Mesenchymal stem cell (in vitro differentiated cells and primary cell): ENCODE measurements at regions not wholly inside any gene's neighbourhood (a gene's known extent, or its start where the extent isn't known, plus 50 kb on each side); places are given as distances from the start of the nearest gene placed in this dataset.
A peak's percentile ranks its signal among the peaks of the same experiment; 100 is the strongest.

Experiments used
- DNase-seq: peaks from one replicate; pipeline ENCODE4 v3.0.0-alpha.2; 2013
- H2AFZ ChIP-seq: one replicate; pipeline ENCODE4 v1.6.1; 2013; ENCODE audit warnings: low read depth, mild to moderate bottlenecking, control low read depth, inconsistent platforms, low read length, moderate library complexity
- H2AK5ac ChIP-seq: 2 replicates; pipeline ENCODE4 v1.6.1; 2013; ENCODE audit warnings: low read length, moderate library complexity, mild to moderate bottlenecking, inconsistent platforms; ENCODE audit not compliant: severe bottlenecking
- H2BK120ac ChIP-seq: one replicate; pipeline ENCODE4 v1.6.1; 2013; ENCODE audit warnings: low read depth, mild to moderate bottlenecking, inconsistent platforms, low read length, moderate library complexity
- H2BK12ac ChIP-seq, 2 experiments: one replicate each; pipeline ENCODE4 v1.6.1; 2013; ENCODE audit warnings: inconsistent platforms in 2 of 2, low read length in 2 of 2, mild to moderate bottlenecking in 2 of 2, moderate library complexity in 2 of 2, control low read depth in 1 of 2
- H2BK15ac ChIP-seq: one replicate; pipeline ENCODE4 v1.6.1; 2013; ENCODE audit warnings: mild to moderate bottlenecking, low read depth, inconsistent platforms; ENCODE audit not compliant: poor library complexity, severe bottlenecking
- H2BK5ac ChIP-seq: 2 replicates; pipeline ENCODE4 v1.6.1; 2013; ENCODE audit warnings: low read depth, mild to moderate bottlenecking, low read length, control low read depth, inconsistent platforms; ENCODE audit not compliant: poor library complexity, severe bottlenecking
- H3K14ac ChIP-seq, 2 experiments: one replicate each; pipeline ENCODE4 v1.6.1; 2013; ENCODE audit warnings: inconsistent platforms in 2 of 2, low read length in 2 of 2, control low read depth in 1 of 2, mild to moderate bottlenecking in 1 of 2, moderate library complexity in 1 of 2
- H3K18ac ChIP-seq, 2 experiments: one replicate each; pipeline ENCODE4 v1.6.1; 2013; ENCODE audit warnings: inconsistent platforms in 2 of 2, low read length in 2 of 2, control low read depth in 1 of 2, low read depth in 1 of 2, mild to moderate bottlenecking in 1 of 2
- H3K23ac ChIP-seq, 2 experiments: one replicate each; pipeline ENCODE4 v1.6.1; 2013; ENCODE audit warnings: inconsistent platforms in 2 of 2, low read length in 2 of 2, mild to moderate bottlenecking in 2 of 2, moderate library complexity in 2 of 2, control low read depth in 1 of 2
- H3K27ac ChIP-seq: 2 replicates; pipeline ENCODE4 v1.5.1; 2013; ENCODE audit warnings: mild to moderate bottlenecking, moderate library complexity, low read length, control low read depth, inconsistent platforms; ENCODE audit not compliant: poor library complexity, severe bottlenecking
- H3K27me3 ChIP-seq, 2 experiments: 2 replicates each; pipeline versions ENCODE4 v1.6.1 to v1.7.0; 2013; ENCODE audit warnings: low read length in 2 of 2, mild to moderate bottlenecking in 2 of 2, moderate library complexity in 2 of 2, control low read depth in 1 of 2, inconsistent platforms in 1 of 2; ENCODE audit not compliant: control insufficient read depth in 1 of 2, insufficient read depth in 1 of 2
- H3K36me3 ChIP-seq, 2 experiments: 2 replicates each; pipeline versions ENCODE4 v1.6.1 to v1.7.0; 2013; ENCODE audit warnings: low read length in 2 of 2, control low read depth in 1 of 2, inconsistent platforms in 1 of 2, low read depth in 1 of 2, mild to moderate bottlenecking in 1 of 2; ENCODE audit not compliant: insufficient read depth in 2 of 2, control insufficient read depth in 1 of 2
- H3K4ac ChIP-seq, 2 experiments: one replicate each; pipeline ENCODE4 v1.6.1; 2013; ENCODE audit warnings: inconsistent platforms in 2 of 2, low read length in 2 of 2, mild to moderate bottlenecking in 2 of 2, moderate library complexity in 2 of 2, control low read depth in 1 of 2, low read depth in 1 of 2
- H3K4me1 ChIP-seq: 2 replicates; pipeline ENCODE4 v1.6.1; 2013; ENCODE audit warnings: low read depth, low read length, control low read depth; ENCODE audit not compliant: control insufficient read depth, insufficient read depth
- H3K4me2 ChIP-seq: 2 replicates; pipeline ENCODE4 v1.6.1; 2013; ENCODE audit warnings: low read length, mild to moderate bottlenecking, inconsistent platforms; ENCODE audit not compliant: poor library complexity, severe bottlenecking
- H3K4me3 ChIP-seq, 2 experiments: 2 replicates each; pipeline versions ENCODE4 v1.5.1 to v1.7.0; 2013; ENCODE audit warnings: low read length in 2 of 2, mild to moderate bottlenecking in 2 of 2, control low read depth in 1 of 2, low read depth in 1 of 2; ENCODE audit not compliant: insufficient read depth in 1 of 2
- H3K79me1 ChIP-seq: replicated peaks from 2 replicates; pipeline ENCODE4 v1.6.1; 2013; ENCODE audit warnings: mild to moderate bottlenecking, control low read depth, low read length, inconsistent platforms; ENCODE audit not compliant: poor library complexity, severe bottlenecking
- H3K9ac ChIP-seq: 2 replicates; pipeline ENCODE4 v1.7.0; 2013; ENCODE audit warnings: mild to moderate bottlenecking, low read length, moderate library complexity
- H3K9me3 ChIP-seq: 2 replicates; pipeline ENCODE4 v1.7.0; 2013; ENCODE audit warnings: mild to moderate bottlenecking, low read length; ENCODE audit not compliant: control insufficient read depth
- H4K8ac ChIP-seq: one replicate; pipeline ENCODE4 v1.6.1; 2013; ENCODE audit warnings: inconsistent platforms, mild to moderate bottlenecking, low read length, moderate library complexity
- H4K91ac ChIP-seq: one replicate; pipeline ENCODE4 v1.6.1; 2013; ENCODE audit warnings: mild to moderate bottlenecking, low read length, inconsistent platforms
- WGBS: methylation state at CpG from one replicate; pipeline ENCODE4 v1.1.7; 2013; ENCODE audit warnings: mixed read lengths; 5-methylcytosine and 5-hydroxymethylcytosine counted together

DNA sequence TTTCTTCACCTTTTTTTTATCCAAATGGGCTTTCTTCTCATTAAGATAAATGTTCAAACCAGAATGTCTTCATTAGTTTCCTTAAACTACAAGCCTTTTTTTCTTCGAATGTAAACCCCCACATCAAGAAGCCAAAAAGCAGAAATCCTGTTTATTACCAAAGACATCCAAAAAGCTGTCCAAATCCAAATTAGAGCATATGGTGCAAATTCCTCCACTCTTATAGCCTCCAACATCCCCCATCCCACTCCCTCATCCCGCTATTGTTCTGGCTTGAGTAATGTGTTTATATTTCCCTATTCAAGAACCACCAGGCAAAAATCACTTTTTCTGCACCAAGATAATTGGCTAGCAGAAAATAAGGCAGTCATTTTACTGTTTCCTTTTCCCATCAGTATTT, 315.1 kb upstream of the ADGRL3 start:
- Histone ChIP-seq H2BK120ac (no peak overlapping the region), H3K4ac (no peak overlapping the region), H3K4me2 (peak overlapping the region; percentile 49), H2AFZ (no peak overlapping the region), H2AK5ac (no peak overlapping the region), H4K91ac (no peak overlapping the region), H3K14ac (no peak overlapping the region), H3K18ac (no peak overlapping the region), H2BK12ac (no peak overlapping the region), H2BK15ac (no peak overlapping the region), H2BK5ac (no peak overlapping the region), H3K27me3 (no peaks in the 10 kb centered on the region), H3K4me1 (no peaks in the 10 kb centered on the region), H3K27ac (no peak overlapping the region), H4K8ac (no peak overlapping the region), H3K23ac (no peak overlapping the region), H3K9me3 (peaks cover 13% of the 10 kb centered on the region), H3K9ac (no peak overlapping the region), H3K4me3 (no peak overlapping the region), H3K79me1 (no peaks in the 10 kb centered on the region), H3K36me3 (no peaks in the 10 kb centered on the region)
- WGBS: 97% methylated on average over 2 of the region's 2 CpGs
- DNase-seq: no peak

- no peak overlapping the region for H2AFZ ChIP-seq
- 80% methylated on average over 2 of the region's 2 CpGs for WGBS
These were observed 309.4 kb upstream of the ADGRL3 start for GRCh38 chr4:60890743-60891142.

DNA sequence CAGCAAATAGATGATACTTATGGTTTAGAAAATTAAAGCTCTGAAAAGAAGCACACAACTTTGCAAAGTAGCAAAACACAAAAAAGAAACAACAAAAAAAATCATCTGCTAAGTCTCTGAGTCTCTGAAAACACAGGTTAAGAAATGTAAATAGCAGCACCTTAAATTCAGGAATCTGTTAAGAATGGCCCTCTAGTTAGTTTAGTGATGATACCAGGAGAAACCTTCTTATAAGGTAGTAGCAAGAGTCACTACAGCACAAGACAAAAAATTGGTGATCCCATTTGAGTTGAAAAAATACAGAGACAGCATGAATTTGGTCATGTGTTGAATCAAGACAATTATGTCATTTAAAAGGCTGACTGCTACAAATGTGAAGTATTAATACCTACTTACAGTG, 308.2 kb upstream of the ADGRL3 start:
- H3K9me3 ChIP-seq: peaks cover 11% of the 10 kb centered on the region
- no peaks in the 10 kb centered on the region for H3K36me3 ChIP-seq
- H2BK120ac ChIP-seq: no peak overlapping the region
- H3K18ac ChIP-seq: no peak overlapping the region
- H3K4me2 ChIP-seq: no peak overlapping the region
- no peak overlapping the region for H4K91ac ChIP-seq
- H3K4me1 ChIP-seq: no peaks in the 10 kb centered on the region
- no peak overlapping the region for H3K27ac ChIP-seq
- no peak overlapping the region for H3K14ac ChIP-seq
- no peaks in the 10 kb centered on the region for H3K79me1 ChIP-seq
- H3K27me3 ChIP-seq: no peaks in the 10 kb centered on the region
- no peak overlapping the region for H4K8ac ChIP-seq
- H3K23ac ChIP-seq: no peak overlapping the region
- H2AFZ ChIP-seq: no peak overlapping the region
- no peak for DNase-seq
- H2BK5ac ChIP-seq: no peak overlapping the region
- H2AK5ac ChIP-seq: no peak overlapping the region
- H2BK15ac ChIP-seq: no peak overlapping the region
- no peak overlapping the region for H3K9ac ChIP-seq
- H3K4me3 ChIP-seq: no peak overlapping the region
- H3K4ac ChIP-seq: no peak overlapping the region
- no peak overlapping the region for H2BK12ac ChIP-seq

More at GRCh38 chr4:60890743-60891142, 309.4 kb upstream of the ADGRL3 start:
- Histone ChIP-seq H2BK15ac (no peak overlapping the region), H4K8ac (no peak overlapping the region), H3K4me2 (no peak overlapping the region), H2BK120ac (no peak overlapping the region), H3K9me3 (peaks cover 11% of the 10 kb centered on the region), H2AK5ac (no peak overlapping the region), H2BK5ac (no peak overlapping the region), H2BK12ac (no peak overlapping the region), H3K36me3 (no peaks in the 10 kb centered on the region), H3K4me1 (no peaks in the 10 kb centered on the region), H4K91ac (no peak overlapping the region), H3K79me1 (no peaks in the 10 kb centered on the region), H3K4ac (no peak overlapping the region), H3K18ac (no peak overlapping the region), H3K9ac (no peak overlapping the region), H3K27ac (no peak overlapping the region), H3K14ac (no peak overlapping the region), H3K27me3 (no peaks in the 10 kb centered on the region), H3K23ac (no peak overlapping the region), H3K4me3 (no peak overlapping the region)
- DNase-seq: no peak

- H2BK120ac ChIP-seq: no peak overlapping the region
- no peaks in the 10 kb centered on the region for H3K36me3 ChIP-seq
- WGBS: 64% methylated on average over 2 of the region's 3 CpGs
These were observed 302.7 kb upstream of the ADGRL3 start for GRCh38 chr4:60897415-60897814.

More at GRCh38 chr4:60897415-60897814, 302.7 kb upstream of the ADGRL3 start:
- H3K27ac ChIP-seq: no peak overlapping the region
- no peak overlapping the region for H3K18ac ChIP-seq
- no peak overlapping the region for H2BK15ac ChIP-seq
- H3K79me1 ChIP-seq: no peaks in the 10 kb centered on the region
- no peak overlapping the region for H3K9ac ChIP-seq
- H3K4ac ChIP-seq: no peak overlapping the region
- H2AFZ ChIP-seq: no peak overlapping the region
- no peak overlapping the region for H3K4me3 ChIP-seq
- H4K8ac ChIP-seq: no peak overlapping the region
- H2BK12ac ChIP-seq: no peak overlapping the region
- no peak overlapping the region for H2AK5ac ChIP-seq
- H4K91ac ChIP-seq: no peak overlapping the region
- H3K4me1 ChIP-seq: no peaks in the 10 kb centered on the region
- no peak overlapping the region for H3K14ac ChIP-seq
- no peaks in the 10 kb centered on the region for H3K9me3 ChIP-seq
- H3K4me2 ChIP-seq: no peak overlapping the region
- H3K27me3 ChIP-seq: no peaks in the 10 kb centered on the region
- no peak for DNase-seq
- no peak overlapping the region for H2BK5ac ChIP-seq
- H3K23ac ChIP-seq: no peak overlapping the region
